ENCODE measurements at regions not wholly inside any gene's neighbourhood (a gene's known extent, or its start where the extent isn't known, plus 50 kb on each side); places are given as distances from the start of the nearest gene placed in this dataset.

DNA sequence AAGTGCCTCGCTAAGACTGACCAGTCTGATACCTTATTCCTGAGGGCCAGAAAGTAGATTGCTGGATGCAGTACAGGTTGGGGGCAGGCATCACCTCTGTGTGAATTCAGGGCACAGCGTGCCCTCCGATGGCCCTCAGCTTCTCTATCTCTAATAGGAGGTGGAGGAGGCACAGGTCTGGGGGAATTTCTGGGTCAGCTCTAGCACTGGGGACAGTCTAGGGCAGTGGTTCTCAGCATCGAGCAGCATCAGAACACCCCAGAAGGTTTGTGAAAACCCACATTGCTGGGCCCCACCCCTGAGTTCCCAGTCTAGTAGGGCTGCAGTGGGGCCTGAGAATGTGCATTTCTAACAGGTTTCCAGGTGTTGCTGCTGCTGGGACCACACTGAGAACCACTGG lies 166.7 kb downstream of the CDC5L start:
- no peak overlapping the region for H3K9ac ChIP-seq (ENCODE audit: low read length)
- no peak overlapping the region for H3K4me3 ChIP-seq (ENCODE audit: low read length)
- H3K9me3 ChIP-seq (ENCODE audit: low read length), result no peaks in the 10 kb centered on the region
- H3K27ac ChIP-seq (ENCODE audit: low read length), result no peak overlapping the region
- H2AFZ ChIP-seq (ENCODE audit: low read depth, low read length), result no peak overlapping the region
- H3K36me3 ChIP-seq (ENCODE audit: insufficient read depth, low read length), result no peaks in the 10 kb centered on the region
- no peak overlapping the region for H3K4me2 ChIP-seq (ENCODE audit: low read length)
- H4K20me1 ChIP-seq (ENCODE audit: insufficient read depth), result no peaks in the 10 kb centered on the region
- H3F3A ChIP-seq (ENCODE audit: insufficient read depth, low read length, poor library complexity, severe bottlenecking), result no peaks in the 10 kb centered on the region
- no peaks in the 10 kb centered on the region for H3K79me2 ChIP-seq (replicated peaks; ENCODE audit: insufficient read depth, low read length)
- no peaks in the 10 kb centered on the region for H3K9me2 ChIP-seq (ENCODE audit: insufficient read depth, low read length)
- no peaks in the 10 kb centered on the region for H3K27me3 ChIP-seq (ENCODE audit: insufficient read depth, low read depth, low read length)
- TF ChIP-seq MXI1 (conservative IDR thresholded peaks at IDR 0.05; ENCODE audit: poor library complexity, severe bottlenecking), result no peak
- TF ChIP-seq, protein P1, sequence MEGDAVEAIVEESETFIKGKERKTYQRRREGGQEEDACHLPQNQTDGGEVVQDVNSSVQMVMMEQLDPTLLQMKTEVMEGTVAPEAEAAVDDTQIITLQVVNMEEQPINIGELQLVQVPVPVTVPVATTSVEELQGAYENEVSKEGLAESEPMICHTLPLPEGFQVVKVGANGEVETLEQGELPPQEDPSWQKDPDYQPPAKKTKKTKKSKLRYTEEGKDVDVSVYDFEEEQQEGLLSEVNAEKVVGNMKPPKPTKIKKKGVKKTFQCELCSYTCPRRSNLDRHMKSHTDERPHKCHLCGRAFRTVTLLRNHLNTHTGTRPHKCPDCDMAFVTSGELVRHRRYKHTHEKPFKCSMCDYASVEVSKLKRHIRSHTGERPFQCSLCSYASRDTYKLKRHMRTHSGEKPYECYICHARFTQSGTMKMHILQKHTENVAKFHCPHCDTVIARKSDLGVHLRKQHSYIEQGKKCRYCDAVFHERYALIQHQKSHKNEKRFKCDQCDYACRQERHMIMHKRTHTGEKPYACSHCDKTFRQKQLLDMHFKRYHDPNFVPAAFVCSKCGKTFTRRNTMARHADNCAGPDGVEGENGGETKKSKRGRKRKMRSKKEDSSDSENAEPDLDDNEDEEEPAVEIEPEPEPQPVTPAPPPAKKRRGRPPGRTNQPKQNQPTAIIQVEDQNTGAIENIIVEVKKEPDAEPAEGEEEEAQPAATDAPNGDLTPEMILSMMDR (IDR thresholded peaks at IDR 0.05; ENCODE audit: poor library complexity, severe bottlenecking), result no peak
- no peak for TF ChIP-seq EP300 (conservative IDR thresholded peaks at IDR 0.05; ENCODE audit: poor library complexity, severe bottlenecking)
- TF ChIP-seq, protein P2, sequence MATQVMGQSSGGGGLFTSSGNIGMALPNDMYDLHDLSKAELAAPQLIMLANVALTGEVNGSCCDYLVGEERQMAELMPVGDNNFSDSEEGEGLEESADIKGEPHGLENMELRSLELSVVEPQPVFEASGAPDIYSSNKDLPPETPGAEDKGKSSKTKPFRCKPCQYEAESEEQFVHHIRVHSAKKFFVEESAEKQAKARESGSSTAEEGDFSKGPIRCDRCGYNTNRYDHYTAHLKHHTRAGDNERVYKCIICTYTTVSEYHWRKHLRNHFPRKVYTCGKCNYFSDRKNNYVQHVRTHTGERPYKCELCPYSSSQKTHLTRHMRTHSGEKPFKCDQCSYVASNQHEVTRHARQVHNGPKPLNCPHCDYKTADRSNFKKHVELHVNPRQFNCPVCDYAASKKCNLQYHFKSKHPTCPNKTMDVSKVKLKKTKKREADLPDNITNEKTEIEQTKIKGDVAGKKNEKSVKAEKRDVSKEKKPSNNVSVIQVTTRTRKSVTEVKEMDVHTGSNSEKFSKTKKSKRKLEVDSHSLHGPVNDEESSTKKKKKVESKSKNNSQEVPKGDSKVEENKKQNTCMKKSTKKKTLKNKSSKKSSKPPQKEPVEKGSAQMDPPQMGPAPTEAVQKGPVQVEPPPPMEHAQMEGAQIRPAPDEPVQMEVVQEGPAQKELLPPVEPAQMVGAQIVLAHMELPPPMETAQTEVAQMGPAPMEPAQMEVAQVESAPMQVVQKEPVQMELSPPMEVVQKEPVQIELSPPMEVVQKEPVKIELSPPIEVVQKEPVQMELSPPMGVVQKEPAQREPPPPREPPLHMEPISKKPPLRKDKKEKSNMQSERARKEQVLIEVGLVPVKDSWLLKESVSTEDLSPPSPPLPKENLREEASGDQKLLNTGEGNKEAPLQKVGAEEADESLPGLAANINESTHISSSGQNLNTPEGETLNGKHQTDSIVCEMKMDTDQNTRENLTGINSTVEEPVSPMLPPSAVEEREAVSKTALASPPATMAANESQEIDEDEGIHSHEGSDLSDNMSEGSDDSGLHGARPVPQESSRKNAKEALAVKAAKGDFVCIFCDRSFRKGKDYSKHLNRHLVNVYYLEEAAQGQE (IDR thresholded peaks at IDR 0.05; ENCODE audit: borderline replicate concordance), result no peak
- no peak for TF ChIP-seq TAF1 (IDR thresholded peaks at IDR 0.05; ENCODE audit: low read depth)
- TF ChIP-seq POLR2AphosphoS5 (IDR thresholded peaks at IDR 0.05), result no peak
- TF ChIP-seq EZH2 (IDR thresholded peaks at IDR 0.05; ENCODE audit: borderline replicate concordance, insufficient read depth, low read length, poor library complexity, severe bottlenecking), result no peak
- no peak for TF ChIP-seq SMC3 (conservative IDR thresholded peaks at IDR 0.05; ENCODE audit: poor library complexity)
- no peak for TF ChIP-seq RAD21 (conservative IDR thresholded peaks at IDR 0.05)

DNA sequence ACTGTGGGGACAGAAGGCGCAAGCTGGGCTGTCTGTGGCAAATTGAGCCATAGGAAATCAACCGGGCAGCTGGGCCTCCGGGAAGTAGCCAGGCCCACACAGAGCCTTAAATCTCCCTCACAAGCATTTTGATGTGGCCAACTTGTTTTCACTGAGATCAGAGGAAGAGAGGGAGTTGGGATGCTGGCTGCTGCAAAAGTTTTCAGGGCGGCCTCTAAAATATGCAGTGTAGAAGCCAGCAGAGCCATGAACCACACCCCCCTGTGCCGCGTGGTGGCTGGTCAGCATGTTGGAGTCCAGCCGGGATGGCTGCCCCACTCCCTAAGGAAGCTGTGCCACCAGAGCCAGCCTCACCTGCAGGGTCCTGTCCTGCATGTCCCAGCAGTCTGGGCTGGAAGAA lies 167.4 kb downstream of the CDC5L start:
- no peaks in the 10 kb centered on the region for H3K36me3 ChIP-seq (ENCODE audit: insufficient read depth, low read length)
- H3K27ac ChIP-seq (ENCODE audit: low read length), result no peak overlapping the region
- no peaks in the 10 kb centered on the region for H3K9me2 ChIP-seq (ENCODE audit: insufficient read depth, low read length)
- H3K4me3 ChIP-seq (ENCODE audit: low read length), result no peak overlapping the region
- no peak for TF ChIP-seq RAD21 (conservative IDR thresholded peaks at IDR 0.05)
- TF ChIP-seq POLR2AphosphoS5 (IDR thresholded peaks at IDR 0.05), result no peak
- no peak for TF ChIP-seq SMC3 (conservative IDR thresholded peaks at IDR 0.05; ENCODE audit: poor library complexity)
- no peak for TF ChIP-seq MXI1 (conservative IDR thresholded peaks at IDR 0.05; ENCODE audit: poor library complexity, severe bottlenecking)
- TF ChIP-seq, protein P1 (IDR thresholded peaks at IDR 0.05; ENCODE audit: poor library complexity, severe bottlenecking), result no peak
- TF ChIP-seq EP300 (conservative IDR thresholded peaks at IDR 0.05; ENCODE audit: poor library complexity, severe bottlenecking), result no peak
- TF ChIP-seq, protein P2 (IDR thresholded peaks at IDR 0.05; ENCODE audit: borderline replicate concordance), result no peak
- TF ChIP-seq EZH2 (IDR thresholded peaks at IDR 0.05; ENCODE audit: borderline replicate concordance, insufficient read depth, low read length, poor library complexity, severe bottlenecking), result no peak
- TF ChIP-seq TAF1 (IDR thresholded peaks at IDR 0.05; ENCODE audit: low read depth), result no peak
- H3K4me2 ChIP-seq (ENCODE audit: low read length), result no peak overlapping the region
- H3K79me2 ChIP-seq (replicated peaks; ENCODE audit: insufficient read depth, low read length), result no peaks in the 10 kb centered on the region
- no peak overlapping the region for H2AFZ ChIP-seq (ENCODE audit: low read depth, low read length)
- no peaks in the 10 kb centered on the region for H4K20me1 ChIP-seq (ENCODE audit: insufficient read depth)
- no peaks in the 10 kb centered on the region for H3K9me3 ChIP-seq (ENCODE audit: low read length)
- no peaks in the 10 kb centered on the region for H3K27me3 ChIP-seq (ENCODE audit: insufficient read depth, low read depth, low read length)
- H3F3A ChIP-seq (ENCODE audit: insufficient read depth, low read length, poor library complexity, severe bottlenecking), result no peaks in the 10 kb centered on the region
- no peak overlapping the region for H3K9ac ChIP-seq (ENCODE audit: low read length)

Data from neural cell (in vitro differentiated cells).